GM13977 (cell line): ENCODE measurements at regions not wholly inside any gene's neighbourhood (a gene's known extent, or its start where the extent isn't known, plus 50 kb on each side); places are given as distances from the start of the nearest gene placed in this dataset.

Source experiments
- DNase-seq: peaks from one replicate; pipeline ENCODE4 v3.0.0; 2012; ENCODE audit warnings: low spot score
- CTCF ChIP-seq: IDR thresholded peaks from 2 replicates; pipeline ENCODE4 v1.5.1; 2012; ENCODE audit warnings: mild to moderate bottlenecking, control low read depth; ENCODE audit not compliant: insufficient read depth; ENCODE audit errors: extremely low read depth, missing control alignments
- in situ Hi-C: fragments of 300-500 bp; cut with MboI; formaldehyde crosslinking; loops from one replicate; pipeline ENCODE4 v1.12.0; 2022; ENCODE audit warnings: low sequenced_read_pairs, low pct_unique_long_range_greater_than_20kb, mixed read lengths, inconsistent platforms; ENCODE audit not compliant: unreplicated experiment

GRCh38 chr20:11162026-11162775 is 488.4 kb upstream of the JAG1 start:
- in situ Hi-C loops: no loop called here
- no peak for DNase-seq
- TF ChIP-seq CTCF: no peak

GRCh38 chr20:11165789-11166188 is 492.0 kb upstream of the JAG1 start:
- no peak for DNase-seq
- no peak for TF ChIP-seq CTCF
- in situ Hi-C loops: no loop called here

GRCh38 chr20:11166712-11167111 is 492.9 kb upstream of the JAG1 start:
- no peak for DNase-seq
- in situ Hi-C loops: no loop called here
- no peak for TF ChIP-seq CTCF

- no peak for TF ChIP-seq CTCF
- no peak for DNase-seq
- in situ Hi-C loops: no loop called here
Measured at GRCh38 chr20:11168026-11168425, 494.2 kb upstream of the JAG1 start.

GRCh38 chr20:11170025-11170424 is 496.2 kb upstream of the JAG1 start:
- no peak for DNase-seq
- TF ChIP-seq CTCF: no peak
- in situ Hi-C loops: no loop called here

GRCh38 chr20:11170565-11170964 is 496.8 kb upstream of the JAG1 start:
- in situ Hi-C loops: no loop called here
- DNase-seq: no peak
- TF ChIP-seq CTCF: no peak
